ENCODE measurements at regions not wholly inside any gene's neighbourhood (a gene's known extent, or its start where the extent isn't known, plus 50 kb on each side); places are given as distances from the start of the nearest gene placed in this dataset.

DNA sequence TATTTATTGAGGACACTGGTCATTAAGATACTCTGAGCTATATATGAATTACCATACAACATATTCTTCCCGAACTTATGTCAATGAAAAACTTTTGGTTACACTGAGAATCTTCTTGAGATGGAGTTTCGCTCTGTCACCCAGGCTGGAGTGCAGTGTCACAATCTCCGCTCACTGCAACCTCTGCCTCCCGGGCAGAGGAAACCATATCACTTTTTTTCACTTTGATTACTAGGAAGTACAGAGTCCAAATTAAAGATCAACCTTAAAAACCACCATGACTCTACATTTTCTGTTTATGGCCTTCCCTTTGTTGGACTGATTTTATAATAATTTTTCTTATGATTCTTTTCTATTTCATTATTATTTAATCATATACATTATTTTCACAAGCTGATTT lies 336.5 kb downstream of the FSCB start:
- TF ChIP-seq CTCF (IDR thresholded peaks at IDR 0.05) (no peak), POLR2A (IDR thresholded peaks at IDR 0.05) (no peak), POLR2AphosphoS5 (IDR thresholded peaks at IDR 0.05; ENCODE audit: insufficient read depth in 1 of 2, low read depth in 1 of 2) (no peak)
